HFF-Myc (cell line): ENCODE measurements at regions not wholly inside any gene's neighbourhood (a gene's known extent, or its start where the extent isn't known, plus 50 kb on each side); places are given as distances from the start of the nearest gene placed in this dataset.
"Not testable (repeated sequence)": the region's sequence is repeated elsewhere in the genome, so short reads cannot be mapped to it uniquely, and the experiment has no call there.

Experiments
- DNase-seq: peaks from one replicate; pipeline ENCODE4 v3.0.0-alpha.2; 2011; ENCODE audit warnings: low read depth; ENCODE audit errors: extremely low read depth
- H3K4me3 ChIP-seq: replicated peaks from 2 replicates; pipeline ENCODE4 v1.5.1; 2011; ENCODE audit warnings: low read depth, mild to moderate bottlenecking, control low read depth, low read length
- TF ChIP-seq, protein P1 (sequence below): IDR thresholded peaks from 2 replicates; pipeline ENCODE4 v1.5.1; 2012; ENCODE audit warnings: mild to moderate bottlenecking, low read depth, low read length, control low read depth; ENCODE audit errors: missing control alignments

DNA sequence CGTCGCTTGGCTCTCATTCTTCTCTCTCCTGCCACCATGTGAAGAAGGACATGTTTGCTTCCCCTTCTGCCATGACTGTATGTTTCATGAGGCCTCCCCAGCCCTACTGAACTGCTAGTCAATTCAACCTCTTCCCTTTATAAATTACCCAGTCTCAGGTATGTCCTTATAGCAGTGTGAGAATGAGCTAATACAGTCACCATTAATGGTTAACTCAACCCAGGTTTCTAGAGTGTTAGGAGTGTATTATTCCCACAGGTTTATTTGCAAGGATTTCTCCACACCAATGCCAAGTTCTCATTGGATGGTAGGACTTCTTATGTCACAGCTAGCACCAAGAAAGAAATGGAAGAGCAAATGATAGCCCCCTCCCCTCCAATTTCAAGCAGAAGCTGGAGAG, 71.9 kb downstream of the DYNAP start:
- TF ChIP-seq, protein P1, sequence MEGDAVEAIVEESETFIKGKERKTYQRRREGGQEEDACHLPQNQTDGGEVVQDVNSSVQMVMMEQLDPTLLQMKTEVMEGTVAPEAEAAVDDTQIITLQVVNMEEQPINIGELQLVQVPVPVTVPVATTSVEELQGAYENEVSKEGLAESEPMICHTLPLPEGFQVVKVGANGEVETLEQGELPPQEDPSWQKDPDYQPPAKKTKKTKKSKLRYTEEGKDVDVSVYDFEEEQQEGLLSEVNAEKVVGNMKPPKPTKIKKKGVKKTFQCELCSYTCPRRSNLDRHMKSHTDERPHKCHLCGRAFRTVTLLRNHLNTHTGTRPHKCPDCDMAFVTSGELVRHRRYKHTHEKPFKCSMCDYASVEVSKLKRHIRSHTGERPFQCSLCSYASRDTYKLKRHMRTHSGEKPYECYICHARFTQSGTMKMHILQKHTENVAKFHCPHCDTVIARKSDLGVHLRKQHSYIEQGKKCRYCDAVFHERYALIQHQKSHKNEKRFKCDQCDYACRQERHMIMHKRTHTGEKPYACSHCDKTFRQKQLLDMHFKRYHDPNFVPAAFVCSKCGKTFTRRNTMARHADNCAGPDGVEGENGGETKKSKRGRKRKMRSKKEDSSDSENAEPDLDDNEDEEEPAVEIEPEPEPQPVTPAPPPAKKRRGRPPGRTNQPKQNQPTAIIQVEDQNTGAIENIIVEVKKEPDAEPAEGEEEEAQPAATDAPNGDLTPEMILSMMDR, result no peak
- H3K4me3 ChIP-seq, result no peak overlapping the region
- no peak for DNase-seq

DNA sequence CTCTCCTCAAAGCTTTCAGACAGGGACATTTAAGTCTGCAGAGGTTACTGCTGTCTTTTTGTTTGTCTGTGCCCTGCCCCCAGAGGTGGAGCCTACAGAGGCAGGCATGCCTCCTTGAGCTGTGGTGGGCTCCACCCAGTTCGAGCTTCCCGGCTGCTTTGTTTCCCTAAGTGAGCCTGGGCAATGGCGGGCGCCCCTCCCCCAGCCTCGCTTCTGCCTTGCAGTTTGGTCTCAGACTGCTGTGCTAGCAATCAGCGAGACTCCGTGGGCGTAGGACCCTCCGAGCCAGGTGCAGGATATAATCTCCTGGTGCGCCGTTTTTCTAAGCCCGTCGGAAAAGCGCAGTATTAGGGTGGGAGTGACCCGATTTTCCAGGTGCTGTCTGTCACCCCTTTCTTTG, 78.7 kb downstream of the DYNAP start:
- DNase-seq, result not testable (repeated sequence)

DNA sequence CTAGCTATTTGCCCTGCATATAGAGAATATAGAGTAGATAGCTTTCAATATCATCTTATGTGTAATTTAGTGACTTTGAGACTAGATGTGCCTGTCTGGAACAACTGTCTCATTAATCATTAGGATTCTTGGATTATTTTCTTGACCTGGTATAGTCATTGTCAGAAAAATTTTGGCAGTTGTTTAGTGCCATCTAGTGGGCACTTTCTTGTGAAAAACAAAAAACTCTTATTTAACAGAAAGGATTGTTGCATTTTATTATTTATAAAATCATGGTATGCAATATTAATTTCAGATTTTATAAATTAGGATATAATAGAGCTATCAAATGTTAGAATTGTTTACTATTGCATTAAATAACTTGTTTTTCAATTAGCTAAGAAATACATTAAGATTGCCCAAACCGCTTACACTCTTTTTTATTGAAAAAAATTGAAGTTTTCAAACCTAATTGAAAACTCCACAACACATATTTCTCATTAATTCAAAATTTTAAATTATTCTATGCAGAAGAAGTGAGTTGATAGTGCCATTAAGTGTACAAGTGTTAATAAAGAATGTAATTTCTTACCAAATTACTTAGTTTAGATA, 80.3 kb downstream of the DYNAP start:
- no peak overlapping the region for H3K4me3 ChIP-seq
- DNase-seq, result no peak
- TF ChIP-seq, protein P1, result peak; percentile 25

More for the DNA sequence above, 78.7 kb downstream of the DYNAP start:
- not testable (repeated sequence) for H3K4me3 ChIP-seq

DNA sequence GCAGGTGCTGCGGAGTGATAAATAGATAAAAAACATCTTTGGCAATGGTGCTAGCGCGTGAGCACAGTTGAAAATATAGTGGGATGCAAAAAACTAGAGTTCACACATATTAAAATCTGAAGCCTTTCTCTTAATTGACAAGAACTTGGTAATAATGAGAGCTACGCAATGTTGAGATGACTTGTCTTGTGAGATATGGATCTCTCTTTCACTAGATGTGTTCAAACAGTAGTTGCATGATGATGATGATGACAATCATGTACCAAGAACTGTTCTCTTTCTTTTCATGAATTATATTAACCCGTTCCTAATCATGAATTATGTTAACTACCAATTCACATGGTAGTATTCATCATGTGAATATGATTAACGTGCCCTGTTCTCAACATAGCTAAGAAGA, 81.1 kb downstream of the DYNAP start:
- H3K4me3 ChIP-seq, result no peak overlapping the region
- no peak for DNase-seq
- TF ChIP-seq, protein P1, result no peak

DNA sequence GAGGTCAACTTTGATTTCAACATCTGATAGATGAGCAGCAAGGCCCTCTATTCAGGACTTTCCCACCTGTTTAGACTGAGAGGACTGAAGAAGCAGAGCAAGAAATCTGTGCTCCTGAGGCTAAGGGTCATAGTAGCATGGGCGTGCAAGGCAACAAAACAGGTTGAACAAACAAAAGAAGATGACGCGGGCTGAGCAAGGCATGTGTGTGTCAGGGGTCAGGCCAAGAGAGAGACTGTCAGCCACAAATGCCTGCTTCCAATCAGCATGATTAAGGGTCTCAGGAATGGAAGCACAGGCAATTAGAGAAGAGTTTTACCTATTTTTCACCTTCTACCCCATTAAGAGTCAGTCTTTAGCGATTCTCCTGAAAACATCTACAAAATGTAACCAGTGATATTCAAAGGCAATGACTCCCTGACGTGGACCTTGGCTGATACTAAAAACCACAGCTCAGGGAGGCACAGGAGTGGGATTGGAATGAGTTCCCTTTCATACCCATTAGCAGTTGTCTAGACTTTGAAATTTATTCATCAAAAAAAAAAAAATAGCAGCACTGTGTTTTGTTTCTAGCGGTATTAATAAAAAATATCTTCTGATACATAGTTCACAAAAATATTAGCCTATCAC, 81.9 kb downstream of the DYNAP start:
- TF ChIP-seq, protein P1, result no peak
- DNase-seq, result no peak
- H3K4me3 ChIP-seq, result no peak overlapping the region

DNA sequence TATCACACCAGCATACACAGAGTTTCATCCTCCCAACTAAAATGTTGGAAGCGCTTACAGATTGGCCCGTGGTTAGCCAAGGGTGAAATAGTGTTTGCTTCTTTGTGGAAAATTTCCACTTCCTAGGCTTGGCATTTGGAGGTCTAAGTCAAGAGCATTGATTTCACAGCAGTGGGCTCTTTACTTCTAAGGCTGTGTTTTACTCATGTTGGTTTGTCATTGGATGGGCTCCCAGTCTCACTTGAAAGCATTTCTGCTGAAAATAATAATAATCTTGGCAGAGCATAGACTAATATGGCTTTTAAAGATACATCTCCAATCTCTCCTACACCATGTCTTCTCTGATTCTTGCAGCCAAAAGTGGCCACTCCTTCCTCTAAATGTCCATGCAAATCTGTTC, 82.9 kb downstream of the DYNAP start:
- TF ChIP-seq, protein P1, result no peak
- no peak for DNase-seq
- no peak overlapping the region for H3K4me3 ChIP-seq

DNA sequence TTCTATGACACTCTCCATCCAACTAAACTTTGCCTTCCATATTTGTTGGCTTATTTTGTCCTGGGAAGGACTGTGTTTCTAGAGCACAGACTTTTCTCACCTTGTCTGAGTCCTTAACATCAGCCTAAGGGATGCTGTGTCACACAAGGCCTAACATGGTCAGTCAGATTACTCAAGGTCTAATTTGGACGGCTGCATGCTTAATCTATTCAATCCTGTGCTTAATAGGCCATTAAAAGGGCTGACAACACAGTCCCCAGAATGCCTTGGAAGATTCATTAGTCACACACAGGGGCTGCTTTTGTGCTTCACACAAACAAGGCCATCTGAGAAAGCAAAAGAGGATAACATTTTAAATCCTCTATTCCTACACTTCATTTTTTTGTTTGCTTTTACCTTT, 84.0 kb downstream of the DYNAP start:
- TF ChIP-seq, protein P1, result no peak
- H3K4me3 ChIP-seq, result no peak overlapping the region
- no peak for DNase-seq
